Lower leg skin (tissue), 4 donors: ENCODE measurements at regions not wholly inside any gene's neighbourhood (a gene's known extent, or its start where the extent isn't known, plus 50 kb on each side); places are given as distances from the start of the nearest gene placed in this dataset.

Experiments used
- DNase-seq, 2 donors: peaks; one replicate each; pipeline ENCODE4 v3.0.0-alpha.2; 2019; ENCODE audit warnings: low spot score in 2 of 2
- H3K4me3 ChIP-seq: fragments of 200-600 bp; sonication (generic); 2 replicates; pipeline ENCODE4 v1.5.1; 2017; ENCODE audit warnings: mild to moderate bottlenecking, low read depth; ENCODE audit not compliant: poor library complexity, severe bottlenecking
- POLR2A ChIP-seq, 2 donors: fragments of 450-650 bp; IDR thresholded peaks; one replicate each; pipeline ENCODE4 v1.6.1; 2016 to 2017; ENCODE audit warnings: antibody characterized with exemption in 2 of 2, mild to moderate bottlenecking in 1 of 2, moderate library complexity in 1 of 2
- WGBS, 2 donors: methylation state at CpG; one replicate each; pipeline ENCODE4 v1.1.5; 2018; 5-methylcytosine and 5-hydroxymethylcytosine counted together
- intact Hi-C: fragments of 100-400 bp; cut with DNase I; formaldehyde crosslinking; loops from one replicate; pipeline ENCODE4 v1.15.0; 2023; ENCODE audit warnings: low total_unique reads
- TF ChIP-seq, protein P1 (sequence below), 3 donors: fragments of 450-650 bp; IDR thresholded peaks; one replicate each; pipeline ENCODE4 v1.5.1; 2016; ENCODE audit warnings: antibody characterized with exemption in 3 of 3, mild to moderate bottlenecking in 3 of 3, moderate library complexity in 2 of 3

DNA sequence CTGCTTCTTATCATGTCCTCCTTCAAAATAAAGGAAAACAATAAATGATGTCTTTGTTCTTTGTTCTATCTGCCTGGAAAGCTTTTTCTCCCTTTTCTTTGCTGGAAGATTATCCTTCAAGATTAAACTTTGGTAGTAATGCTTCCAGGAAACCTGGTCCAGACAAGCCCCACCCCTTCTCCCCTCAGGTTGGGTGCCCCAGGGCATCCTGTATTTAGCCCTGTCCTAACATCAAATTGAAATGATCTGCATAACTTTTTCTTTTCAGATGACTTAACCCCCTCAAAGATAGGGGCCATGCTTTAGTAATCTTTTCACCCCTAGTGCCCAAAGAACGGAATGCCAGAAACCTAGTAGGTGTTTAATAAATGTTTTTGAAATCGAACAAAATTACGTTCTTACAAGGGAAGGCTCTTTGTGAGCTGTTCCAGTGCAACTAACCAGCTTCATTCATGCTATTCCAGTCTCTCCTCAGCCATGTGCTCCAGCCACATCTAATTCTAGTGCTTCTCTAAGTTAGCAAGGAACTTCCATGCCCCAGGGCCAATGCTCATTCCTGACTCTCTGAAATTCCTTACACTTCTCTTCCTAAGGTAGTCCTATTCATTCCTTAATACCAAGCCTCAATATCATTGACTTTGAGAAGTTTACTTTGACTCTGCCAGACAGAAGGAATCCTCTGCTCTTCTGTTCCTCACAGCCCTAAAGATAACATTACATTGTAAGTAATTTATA, 135.6 kb upstream of the BACH2 start:
- TF ChIP-seq, protein P1, sequence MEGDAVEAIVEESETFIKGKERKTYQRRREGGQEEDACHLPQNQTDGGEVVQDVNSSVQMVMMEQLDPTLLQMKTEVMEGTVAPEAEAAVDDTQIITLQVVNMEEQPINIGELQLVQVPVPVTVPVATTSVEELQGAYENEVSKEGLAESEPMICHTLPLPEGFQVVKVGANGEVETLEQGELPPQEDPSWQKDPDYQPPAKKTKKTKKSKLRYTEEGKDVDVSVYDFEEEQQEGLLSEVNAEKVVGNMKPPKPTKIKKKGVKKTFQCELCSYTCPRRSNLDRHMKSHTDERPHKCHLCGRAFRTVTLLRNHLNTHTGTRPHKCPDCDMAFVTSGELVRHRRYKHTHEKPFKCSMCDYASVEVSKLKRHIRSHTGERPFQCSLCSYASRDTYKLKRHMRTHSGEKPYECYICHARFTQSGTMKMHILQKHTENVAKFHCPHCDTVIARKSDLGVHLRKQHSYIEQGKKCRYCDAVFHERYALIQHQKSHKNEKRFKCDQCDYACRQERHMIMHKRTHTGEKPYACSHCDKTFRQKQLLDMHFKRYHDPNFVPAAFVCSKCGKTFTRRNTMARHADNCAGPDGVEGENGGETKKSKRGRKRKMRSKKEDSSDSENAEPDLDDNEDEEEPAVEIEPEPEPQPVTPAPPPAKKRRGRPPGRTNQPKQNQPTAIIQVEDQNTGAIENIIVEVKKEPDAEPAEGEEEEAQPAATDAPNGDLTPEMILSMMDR (IDR thresholded peaks at IDR 0.05): no peak
- TF ChIP-seq POLR2A (IDR thresholded peaks at IDR 0.05): no peak
- no peak for DNase-seq
- 81 to 90% methylated on average over 3 of the region's 3 CpGs for WGBS, 2 donors
- no peak overlapping the region for H3K4me3 ChIP-seq
- intact Hi-C loops: no loop called here

DNA sequence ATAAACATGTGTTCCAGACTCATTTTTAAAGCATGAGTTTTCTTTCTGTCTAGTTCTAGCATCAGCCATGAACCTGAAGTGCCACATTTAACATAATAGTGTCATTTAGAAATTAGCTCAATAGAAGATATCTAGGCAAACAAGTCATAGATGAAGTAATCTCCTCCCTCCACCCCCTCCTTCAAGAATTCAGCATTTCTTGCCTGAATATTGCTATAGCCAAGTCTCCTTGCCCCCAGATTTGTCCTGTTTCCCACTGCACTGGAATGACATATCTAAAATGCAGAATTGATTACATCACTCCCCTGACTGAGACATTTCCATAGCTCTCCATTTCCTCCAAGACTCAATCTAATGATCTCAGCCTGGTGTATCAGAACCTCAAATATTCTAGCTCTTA, 134.9 kb upstream of the BACH2 start:
- TF ChIP-seq, protein P1 (IDR thresholded peaks at IDR 0.05): no peak
- no peak for TF ChIP-seq POLR2A (IDR thresholded peaks at IDR 0.05)
- DNase-seq: no peak
- H3K4me3 ChIP-seq: no peak overlapping the region
- intact Hi-C loops: no loop called here

DNA sequence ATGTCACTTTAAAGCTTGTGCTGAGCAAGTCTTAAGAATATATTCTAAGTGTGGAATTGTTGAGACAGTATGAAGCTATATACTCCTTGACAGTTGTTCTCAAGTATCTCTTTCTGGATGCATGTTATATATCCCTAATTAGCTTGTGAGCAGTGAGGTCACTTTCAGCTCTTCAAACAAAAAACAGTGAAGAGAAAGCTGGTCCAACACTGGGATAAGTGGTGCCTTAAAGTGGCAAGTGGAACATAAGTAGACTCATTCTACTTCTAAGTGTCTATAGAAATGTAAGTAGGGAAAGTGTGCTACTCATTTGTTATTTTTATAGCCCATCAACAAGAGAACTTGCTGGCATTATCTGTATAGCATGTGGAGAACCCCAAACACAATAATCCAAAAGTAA, 133.1 kb upstream of the BACH2 start:
- H3K4me3 ChIP-seq: no peak overlapping the region
- TF ChIP-seq, protein P1 (IDR thresholded peaks at IDR 0.05): no peak
- no peak for TF ChIP-seq POLR2A (IDR thresholded peaks at IDR 0.05)
- intact Hi-C loops: no loop called here
- no peak for DNase-seq

DNA sequence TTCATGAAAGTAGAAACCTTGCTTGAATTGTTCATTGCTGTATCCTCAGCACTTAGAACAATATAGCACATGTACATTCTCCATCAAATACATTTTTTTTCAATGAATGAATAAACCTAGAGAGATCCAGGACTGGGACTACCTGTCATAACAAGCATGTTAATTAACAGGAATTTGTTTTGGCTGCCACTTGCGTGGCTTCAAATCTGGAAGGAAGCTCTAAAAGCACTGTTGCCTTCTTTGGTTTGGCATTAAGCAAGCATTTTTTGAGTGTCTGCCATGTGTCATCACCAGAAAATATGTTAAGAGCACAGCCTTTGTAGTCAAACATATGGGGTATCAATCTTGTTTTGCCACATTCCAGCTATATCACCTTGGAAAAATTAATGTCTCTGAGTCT, 131.9 kb upstream of the BACH2 start:
- no peak overlapping the region for H3K4me3 ChIP-seq
- no peak for DNase-seq
- intact Hi-C loops: no loop called here
- TF ChIP-seq, protein P1 (IDR thresholded peaks at IDR 0.05): no peak
- TF ChIP-seq POLR2A (IDR thresholded peaks at IDR 0.05): no peak
- 46 to 57% methylated on average over 1 of the region's 1 CpG for WGBS, 2 donors

DNA sequence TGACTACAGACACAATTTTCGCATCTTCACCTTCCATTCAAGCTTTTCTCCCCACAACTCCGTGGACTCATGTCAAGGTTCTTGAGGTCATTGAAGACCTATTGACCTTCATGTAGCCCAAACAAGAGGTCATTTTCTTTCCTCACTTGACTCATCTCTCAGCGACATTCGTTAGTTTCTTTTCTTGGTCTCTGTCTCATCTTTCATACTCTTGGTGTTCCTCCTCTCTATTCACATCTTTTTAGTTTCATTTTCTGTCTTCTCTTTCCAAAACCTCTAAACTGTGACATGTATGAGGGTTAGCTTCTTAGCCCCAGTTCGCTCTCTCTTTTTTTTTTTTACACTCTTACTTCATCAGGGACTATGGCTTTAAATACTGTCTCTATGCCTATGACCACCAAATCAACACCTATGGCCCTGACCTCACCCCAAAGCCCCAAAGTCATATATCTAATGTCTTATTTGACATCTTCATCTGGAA, 128.6 kb upstream of the BACH2 start:
- DNase-seq: no peak
- intact Hi-C loops: no loop called here
- 83 to 89% methylated on average over 5 of the region's 5 CpGs for WGBS, 2 donors
- H3K4me3 ChIP-seq: no peak overlapping the region
- no peak for TF ChIP-seq POLR2A (IDR thresholded peaks at IDR 0.05)
- TF ChIP-seq, protein P1 (IDR thresholded peaks at IDR 0.05): no peak

DNA sequence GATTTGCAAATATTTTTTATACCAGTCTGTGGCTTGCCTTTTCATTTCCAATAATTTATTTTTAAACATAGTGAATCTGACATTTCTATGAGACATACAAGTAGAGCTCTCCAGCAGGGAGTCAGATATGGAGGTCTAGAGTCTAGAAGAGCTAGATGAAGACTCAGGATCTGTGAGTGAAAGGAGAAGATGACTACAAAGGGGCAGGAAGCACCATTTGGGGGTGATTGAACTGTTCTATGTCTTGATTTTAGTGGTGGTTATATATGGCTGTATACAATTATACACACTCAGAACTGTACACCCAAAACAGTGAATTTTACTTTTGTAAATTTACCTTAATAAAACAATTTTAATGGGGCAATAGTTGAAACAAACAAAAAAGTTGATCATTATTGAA, 127.9 kb upstream of the BACH2 start:
- DNase-seq: no peak
- H3K4me3 ChIP-seq: no peak overlapping the region
- intact Hi-C loops: no loop called here
- TF ChIP-seq POLR2A (IDR thresholded peaks at IDR 0.05): no peak
- TF ChIP-seq, protein P1 (IDR thresholded peaks at IDR 0.05): no peak
